ENCODE measurements at regions not wholly inside any gene's neighbourhood (a gene's known extent, or its start where the extent isn't known, plus 50 kb on each side); places are given as distances from the start of the nearest gene placed in this dataset.
A peak's percentile ranks its signal among the peaks of the same experiment; 100 is the strongest.

DNA sequence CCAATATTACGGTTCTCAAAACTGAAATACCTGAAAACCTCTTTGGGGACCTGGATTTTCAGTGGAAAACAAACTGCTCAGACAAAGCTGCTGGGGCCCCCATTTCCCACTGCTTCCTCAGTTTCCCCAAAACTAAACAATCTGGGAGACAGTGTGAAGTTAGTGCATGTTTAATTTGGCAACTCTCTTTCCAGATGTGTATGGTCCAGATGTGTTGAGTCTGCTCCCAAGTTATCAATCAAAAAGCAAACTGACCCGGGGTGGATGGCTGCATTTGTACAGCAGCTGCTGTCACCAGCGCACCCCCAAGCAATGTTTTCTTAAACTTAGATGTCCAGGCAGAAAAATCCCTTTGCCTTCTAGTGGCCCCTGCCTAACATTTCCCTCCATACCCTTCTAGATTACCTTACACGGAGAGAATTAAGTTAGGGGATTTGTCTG, 136.9 kb downstream of the COPS8 start:
- Histone ChIP-seq H3K4me1 (peaks cover 0 to 7% of the 10 kb centered on the region in 2 donors), H3K9me3 (no peaks in the 10 kb centered on the region), H3K27me3 (no peaks in the 10 kb centered on the region), H3K4me3 (no peak overlapping the region), H3K27ac (peak overlapping the region; percentile 59 to 66), H3K36me3 (no peaks in the 10 kb centered on the region)
- intact Hi-C loops (cut with DNase I; ENCODE audit: low total_unique reads), result no loop called here
- TF ChIP-seq, protein P1, sequence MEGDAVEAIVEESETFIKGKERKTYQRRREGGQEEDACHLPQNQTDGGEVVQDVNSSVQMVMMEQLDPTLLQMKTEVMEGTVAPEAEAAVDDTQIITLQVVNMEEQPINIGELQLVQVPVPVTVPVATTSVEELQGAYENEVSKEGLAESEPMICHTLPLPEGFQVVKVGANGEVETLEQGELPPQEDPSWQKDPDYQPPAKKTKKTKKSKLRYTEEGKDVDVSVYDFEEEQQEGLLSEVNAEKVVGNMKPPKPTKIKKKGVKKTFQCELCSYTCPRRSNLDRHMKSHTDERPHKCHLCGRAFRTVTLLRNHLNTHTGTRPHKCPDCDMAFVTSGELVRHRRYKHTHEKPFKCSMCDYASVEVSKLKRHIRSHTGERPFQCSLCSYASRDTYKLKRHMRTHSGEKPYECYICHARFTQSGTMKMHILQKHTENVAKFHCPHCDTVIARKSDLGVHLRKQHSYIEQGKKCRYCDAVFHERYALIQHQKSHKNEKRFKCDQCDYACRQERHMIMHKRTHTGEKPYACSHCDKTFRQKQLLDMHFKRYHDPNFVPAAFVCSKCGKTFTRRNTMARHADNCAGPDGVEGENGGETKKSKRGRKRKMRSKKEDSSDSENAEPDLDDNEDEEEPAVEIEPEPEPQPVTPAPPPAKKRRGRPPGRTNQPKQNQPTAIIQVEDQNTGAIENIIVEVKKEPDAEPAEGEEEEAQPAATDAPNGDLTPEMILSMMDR (IDR thresholded peaks at IDR 0.05), result no peak
- no peak for TF ChIP-seq POLR2A (IDR thresholded peaks at IDR 0.05)
- DNase-seq, result no peak

GRCh38 chr2:237223201-237223861, 137.6 kb downstream of the COPS8 start:
- no peak overlapping the region for H3K4me3 ChIP-seq
- no peaks in the 10 kb centered on the region for H3K27me3 ChIP-seq
- intact Hi-C loops (cut with DNase I; ENCODE audit: low total_unique reads), result no loop called here
- peaks cover 0 to 7% of the 10 kb centered on the region in 2 donors for H3K4me1 ChIP-seq
- H3K27ac ChIP-seq, result peak overlapping the region; percentile 42 to 66
- no peaks in the 10 kb centered on the region for H3K9me3 ChIP-seq
- DNase-seq, result peak; percentile 39 to 56
- H3K36me3 ChIP-seq, result no peaks in the 10 kb centered on the region
- TF ChIP-seq, protein P1 (IDR thresholded peaks at IDR 0.05), result no peak
- TF ChIP-seq POLR2A (IDR thresholded peaks at IDR 0.05), result no peak

- no peak overlapping the region for H3K27ac ChIP-seq
- no peaks in the 10 kb centered on the region for H3K36me3 ChIP-seq
- DNase-seq, result no peak
- TF ChIP-seq POLR2A (IDR thresholded peaks at IDR 0.05), result no peak
- TF ChIP-seq, protein P1 (IDR thresholded peaks at IDR 0.05), result no peak
- H3K9me3 ChIP-seq, result no peaks in the 10 kb centered on the region
- peaks cover 0 to 7% of the 10 kb centered on the region in 2 donors for H3K4me1 ChIP-seq
- no peak overlapping the region for H3K4me3 ChIP-seq
- intact Hi-C loops (cut with DNase I; ENCODE audit: low total_unique reads), result no loop called here
- H3K27me3 ChIP-seq, result no peaks in the 10 kb centered on the region
These were observed 141.5 kb downstream of the COPS8 start for GRCh38 chr2:237227190-237227589.

DNA sequence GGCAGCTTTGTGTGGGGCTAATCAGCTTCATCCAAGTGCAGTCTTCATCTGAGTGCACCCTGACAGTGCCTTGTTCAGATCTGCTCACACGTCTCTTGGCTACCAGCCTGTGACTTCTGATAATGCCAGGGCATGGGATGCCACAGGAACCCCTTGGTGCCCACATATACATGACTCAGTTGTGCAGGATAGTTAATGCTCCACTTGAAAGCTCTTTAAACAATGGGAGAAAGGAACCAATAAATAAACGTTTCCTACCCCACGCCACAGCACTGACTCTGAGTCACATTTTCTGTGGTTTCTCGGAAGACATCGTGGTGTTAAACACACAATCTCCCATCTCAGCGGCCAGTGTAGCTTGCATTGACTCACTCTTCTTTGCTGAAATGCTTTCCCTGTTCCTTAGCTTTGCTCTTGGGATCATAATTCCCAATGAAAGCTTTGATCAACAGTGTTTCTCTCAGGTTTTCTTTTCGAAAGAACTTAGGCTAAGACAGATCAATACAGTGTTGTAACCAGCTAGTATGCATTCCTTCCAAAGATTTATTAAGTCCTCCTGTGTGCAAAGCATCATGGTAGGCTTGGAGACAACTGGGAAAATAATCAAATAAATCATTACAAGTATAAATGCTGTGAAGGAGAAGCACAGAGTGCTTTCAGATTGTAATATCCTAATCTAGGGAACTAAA, 142.0 kb downstream of the COPS8 start:
- Histone ChIP-seq H3K36me3 (no peaks in the 10 kb centered on the region), H3K27me3 (no peaks in the 10 kb centered on the region), H3K4me3 (no peak overlapping the region), H3K27ac (no peak overlapping the region), H3K9me3 (no peaks in the 10 kb centered on the region), H3K4me1 (peaks cover 0 to 7% of the 10 kb centered on the region in 2 donors)
- intact Hi-C loops (cut with DNase I; ENCODE audit: low total_unique reads), result no loop called here
- TF ChIP-seq POLR2A (IDR thresholded peaks at IDR 0.05), result no peak
- TF ChIP-seq, protein P1 (IDR thresholded peaks at IDR 0.05), result no peak
- DNase-seq, result no peak

DNA sequence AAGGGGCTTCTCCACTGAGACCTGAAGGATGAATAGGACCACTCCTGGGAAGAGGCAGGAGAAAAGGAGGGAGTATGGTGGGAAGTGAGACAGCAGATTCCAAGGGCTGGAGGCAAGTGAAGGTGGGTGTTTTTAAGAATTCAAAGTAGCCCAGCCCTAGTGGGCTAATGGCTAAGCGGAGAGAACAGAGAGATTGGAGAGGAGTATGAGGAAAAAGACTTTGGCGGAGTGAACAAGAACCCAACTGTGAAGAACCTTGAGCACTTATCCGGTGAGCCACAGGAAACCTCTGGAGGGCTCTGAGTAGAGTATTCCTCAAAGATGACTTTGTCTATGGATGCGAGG, 142.6 kb downstream of the COPS8 start:
- no peak overlapping the region for H3K27ac ChIP-seq

More for the DNA sequence above, 142.6 kb downstream of the COPS8 start:
- intact Hi-C loops (cut with DNase I; ENCODE audit: low total_unique reads), result no loop called here
- Histone ChIP-seq H3K4me3 (no peak overlapping the region), H3K9me3 (no peaks in the 10 kb centered on the region), H3K36me3 (no peaks in the 10 kb centered on the region), H3K27me3 (no peaks in the 10 kb centered on the region), H3K4me1 (peaks cover 0 to 7% of the 10 kb centered on the region in 2 donors)
- TF ChIP-seq, protein P1 (IDR thresholded peaks at IDR 0.05), result no peak
- no peak for TF ChIP-seq POLR2A (IDR thresholded peaks at IDR 0.05)
- no peak for DNase-seq

All from uterus (tissue), 3 donors.